Astrocyte of the hippocampus (primary cell): ENCODE measurements at regions not wholly inside any gene's neighbourhood (a gene's known extent, or its start where the extent isn't known, plus 50 kb on each side); places are given as distances from the start of the nearest gene placed in this dataset.

Experiments used
- DNase-seq: peaks from one replicate; pipeline ENCODE4 v3.0.0; 2011; ENCODE audit warnings: low read depth, low spot score

DNA sequence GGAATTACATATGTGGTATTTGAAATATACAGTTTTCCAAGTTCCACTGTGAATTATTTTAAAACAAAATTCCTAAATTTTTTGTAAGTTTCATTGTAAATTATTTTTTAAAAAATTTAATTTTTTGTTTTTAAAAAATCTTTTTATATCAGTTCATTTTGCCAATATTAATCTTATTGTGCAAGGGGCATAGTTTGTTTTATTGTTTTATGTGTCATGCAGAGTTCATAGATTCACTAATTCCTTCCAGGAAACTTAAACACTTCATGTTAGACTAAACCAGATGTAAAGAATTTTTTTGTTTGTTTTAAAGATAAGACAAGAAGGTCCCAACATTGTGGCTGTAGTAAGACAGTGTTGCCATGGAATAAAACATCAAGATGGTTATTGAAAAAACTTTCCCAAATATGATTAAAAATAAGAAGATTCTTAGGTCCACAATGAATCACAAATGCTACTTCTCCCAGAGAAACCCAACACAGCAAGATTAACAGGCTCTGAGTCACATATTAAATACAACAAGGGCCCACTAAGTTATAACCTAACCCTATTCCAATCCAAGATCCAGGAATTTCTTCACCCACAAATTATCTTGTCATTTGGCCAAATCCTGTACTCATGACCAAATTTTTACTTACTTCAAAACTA lies 464.7 kb upstream of the IGFBP3 start:
- peak; percentile 56 for DNase-seq

DNA sequence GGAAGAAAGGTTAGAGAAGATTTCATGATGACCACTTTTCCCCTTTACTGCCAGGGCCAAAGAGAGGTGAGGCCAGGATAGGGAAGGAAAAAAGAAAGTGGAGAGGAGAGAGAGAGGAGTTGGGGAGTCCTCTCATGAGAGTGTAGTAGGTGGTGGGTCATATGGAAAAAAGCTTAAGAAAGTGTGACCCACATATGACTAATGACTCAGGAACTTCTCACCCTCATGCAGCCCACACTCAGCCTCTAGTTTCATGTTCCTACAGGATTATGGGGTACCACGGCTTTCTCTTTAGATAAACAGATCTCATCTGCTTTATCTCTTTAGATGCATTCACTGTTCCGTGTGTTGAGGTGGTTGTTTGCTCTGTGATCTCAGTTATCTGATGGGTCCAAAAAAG lies 462.5 kb upstream of the IGFBP3 start:
- DNase-seq: peak; percentile 23

- peak; percentile 67 for DNase-seq
These were observed 449.0 kb upstream of the IGFBP3 start for GRCh38 chr7:46369933-46370654.

DNA sequence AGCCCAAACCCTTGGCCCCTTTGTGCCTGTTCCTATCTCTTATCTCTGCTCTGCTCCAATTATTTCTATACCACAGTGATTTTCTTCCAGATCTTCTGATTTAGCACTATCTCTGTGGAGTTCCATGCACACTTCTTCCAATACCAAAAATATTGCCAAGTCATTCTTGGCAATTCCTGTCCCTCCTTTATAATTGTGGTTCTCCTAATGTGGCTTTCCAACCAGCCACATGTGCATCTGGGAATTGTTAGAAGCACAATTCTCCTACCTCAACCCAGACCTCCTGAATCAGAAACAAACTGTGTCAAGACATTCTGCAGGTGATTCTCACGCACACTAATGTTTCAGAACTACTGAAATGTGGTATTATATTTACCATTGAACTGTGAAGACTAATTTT lies 447.8 kb upstream of the IGFBP3 start:
- DNase-seq: no peak

- DNase-seq: no peak
These were observed 445.5 kb upstream of the IGFBP3 start for GRCh38 chr7:46366526-46366925.

GRCh38 chr7:46363688-46364087 lies 442.6 kb upstream of the IGFBP3 start:
- no peak for DNase-seq

DNA sequence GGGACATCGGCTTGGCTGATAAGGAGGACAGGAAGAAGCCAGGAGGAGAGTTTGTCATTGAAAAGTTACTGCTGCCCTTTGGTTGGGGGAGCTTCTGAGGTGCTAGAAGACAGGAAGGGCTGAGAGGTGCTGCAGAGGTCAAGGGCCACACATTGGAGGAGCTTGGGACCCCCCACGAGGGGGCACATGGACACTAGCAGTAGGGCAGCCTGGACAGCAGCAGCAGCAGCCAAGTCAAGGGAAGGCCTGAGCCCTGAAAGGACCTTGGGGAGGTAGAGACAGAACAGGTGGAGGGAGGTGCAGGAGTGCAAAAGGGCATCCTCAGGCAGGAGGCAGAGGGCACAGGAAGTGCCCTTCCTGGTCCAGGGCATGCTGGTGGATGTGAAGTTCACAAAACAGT lies 439.7 kb upstream of the IGFBP3 start:
- no peak for DNase-seq

DNA sequence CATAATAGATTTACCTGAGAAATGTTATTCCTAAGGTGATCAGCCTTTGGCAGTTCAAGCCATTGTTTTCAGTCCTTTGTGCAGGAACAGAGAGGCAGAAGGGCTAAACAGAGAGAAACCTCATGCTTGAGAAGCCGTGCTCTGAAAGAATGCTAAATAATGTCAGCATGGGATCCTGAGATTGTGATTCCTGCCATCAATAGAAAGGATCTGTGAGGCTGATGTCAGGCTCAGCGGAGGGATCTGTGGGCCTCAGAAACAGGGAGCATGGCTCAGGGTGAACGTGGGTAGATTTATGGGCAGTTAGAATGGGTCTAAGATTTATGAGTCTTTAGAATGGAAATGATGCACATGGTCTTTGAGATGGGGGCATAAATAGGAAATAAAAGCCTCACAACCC lies 439.2 kb upstream of the IGFBP3 start:
- no peak for DNase-seq

DNA sequence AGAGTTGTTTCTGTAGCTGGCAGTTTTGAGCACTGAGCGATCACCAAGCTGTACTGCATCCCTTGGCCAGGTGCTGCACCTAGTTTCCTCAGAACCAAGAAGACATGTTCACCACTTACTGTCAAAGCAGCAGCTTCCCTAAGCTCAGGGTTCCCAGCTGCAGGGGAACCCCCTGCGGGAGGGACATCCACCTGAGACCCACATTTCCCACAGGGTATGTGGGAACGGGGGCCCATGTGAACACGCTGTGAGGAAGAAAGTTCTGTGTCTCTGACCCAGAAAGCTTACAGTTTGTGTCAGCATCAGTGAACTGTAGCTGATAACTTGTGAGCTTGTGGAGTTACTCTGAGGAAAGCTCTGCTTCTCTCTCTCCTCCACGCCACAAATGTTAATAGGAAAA lies 436.8 kb upstream of the IGFBP3 start:
- no peak for DNase-seq

- no peak for DNase-seq
These were observed 436.2 kb upstream of the IGFBP3 start for GRCh38 chr7:46357290-46357689.

DNA sequence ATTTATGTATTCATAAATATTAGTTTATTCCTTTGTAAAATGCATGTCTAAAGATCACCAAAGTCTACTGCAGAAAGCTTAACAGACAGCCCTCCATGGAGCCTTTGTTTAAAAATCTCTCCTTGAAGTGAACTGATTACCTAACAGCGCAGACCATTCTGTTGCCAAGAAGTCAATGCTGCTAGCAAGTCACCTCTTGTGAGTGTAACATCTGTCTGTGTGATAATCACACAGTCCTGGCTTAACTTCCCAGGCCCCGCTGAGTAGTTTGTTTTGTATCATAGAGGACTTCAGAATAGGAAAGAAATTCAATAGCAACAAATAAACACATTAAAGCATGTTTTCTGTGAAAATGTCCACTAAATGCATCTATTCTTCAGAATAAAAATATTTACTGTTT lies 435.3 kb upstream of the IGFBP3 start:
- DNase-seq: no peak

GRCh38 chr7:46355331-46355730 lies 434.3 kb upstream of the IGFBP3 start:
- DNase-seq: no peak

GRCh38 chr7:46352004-46352954 lies 431.2 kb upstream of the IGFBP3 start:
- DNase-seq: peak; percentile 87

DNA sequence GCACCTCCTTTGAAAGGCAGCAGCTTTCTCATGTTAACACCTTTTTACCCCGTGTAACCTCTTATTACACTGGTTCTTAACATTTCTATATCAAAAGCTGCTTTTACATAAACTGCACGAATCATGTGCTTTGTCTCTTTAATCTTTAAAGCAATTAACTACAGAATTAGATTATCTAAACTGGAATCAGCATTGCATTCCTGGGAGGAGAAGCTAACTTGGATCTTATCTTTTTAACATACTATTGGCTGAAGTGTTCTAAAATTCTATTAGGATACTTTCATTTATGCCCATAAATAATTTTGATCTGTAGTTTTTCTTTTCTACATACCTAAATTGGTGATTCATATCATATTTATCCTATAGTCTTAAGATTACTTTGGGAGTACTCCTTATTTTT lies 428.4 kb upstream of the IGFBP3 start:
- no peak for DNase-seq

- DNase-seq: no peak
These were observed 423.5 kb upstream of the IGFBP3 start for GRCh38 chr7:46344533-46344932.

- no peak for DNase-seq
These were observed 422.7 kb upstream of the IGFBP3 start for GRCh38 chr7:46343802-46344201.

GRCh38 chr7:46322937-46323336 lies 401.9 kb upstream of the IGFBP3 start:
- DNase-seq: no peak

DNA sequence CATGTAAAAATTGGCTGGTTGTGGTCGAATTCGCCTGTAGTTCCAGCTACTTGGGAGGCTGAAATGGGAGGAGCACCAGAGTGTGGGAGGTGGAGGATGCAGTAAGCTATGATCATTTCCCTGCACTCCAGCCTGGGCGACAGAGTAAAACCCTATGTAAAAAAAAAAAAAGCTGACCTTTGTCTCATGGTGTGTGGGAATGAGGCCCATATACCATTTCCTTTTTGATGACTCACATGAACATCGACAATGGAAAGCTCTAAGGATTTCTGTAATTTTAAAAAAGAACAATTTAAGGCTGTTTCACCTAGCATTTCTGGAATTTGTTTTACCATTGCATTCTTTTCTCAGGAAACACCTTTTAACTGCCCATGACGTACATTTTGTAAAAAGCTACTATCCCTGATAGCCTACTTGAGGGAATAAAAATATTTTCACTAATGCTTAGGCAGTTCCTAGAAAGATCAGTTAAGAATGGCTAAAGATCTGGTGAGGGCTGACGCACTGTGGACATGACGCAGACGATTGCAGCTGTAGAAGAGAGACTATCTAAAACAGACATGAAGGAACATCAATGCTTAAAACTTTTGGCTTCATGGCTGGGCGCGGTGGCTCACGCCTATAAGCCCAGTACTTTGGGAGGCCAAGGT lies 400.6 kb upstream of the IGFBP3 start:
- no peak for DNase-seq

- DNase-seq: no peak
These were observed 399.9 kb upstream of the IGFBP3 start for GRCh38 chr7:46320956-46321355.

GRCh38 chr7:46319841-46320240 lies 398.8 kb upstream of the IGFBP3 start:
- no peak for DNase-seq

- DNase-seq: no peak
These were observed 397.2 kb upstream of the IGFBP3 start for GRCh38 chr7:46318276-46318675.

DNA sequence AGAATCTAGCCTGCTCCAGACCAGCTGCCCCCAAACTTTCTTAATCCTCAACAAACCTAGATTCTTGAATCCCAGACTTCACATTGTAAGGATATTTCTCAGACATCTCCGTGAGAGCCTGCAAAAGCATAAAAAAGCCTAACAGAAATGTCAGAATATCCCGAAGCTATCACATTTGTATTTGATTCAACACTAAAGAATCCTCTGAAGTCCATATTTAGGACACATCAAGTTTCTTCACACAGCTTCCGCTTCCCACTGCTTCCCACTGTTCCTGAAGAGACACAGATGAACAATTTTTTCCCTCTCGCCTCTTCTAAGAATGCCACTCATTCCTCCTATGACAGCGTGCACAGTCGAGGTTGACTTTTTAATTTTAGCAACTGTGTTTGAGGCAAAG lies 396.2 kb upstream of the IGFBP3 start:
- DNase-seq: no peak
